Lower lobe of right lung (tissue), 2 donors: ENCODE measurements at regions not wholly inside any gene's neighbourhood (a gene's known extent, or its start where the extent isn't known, plus 50 kb on each side); places are given as distances from the start of the nearest gene placed in this dataset.

Source experiments
- ATAC-seq, 2 donors: fragments of 200-7000 bp; cut with Tn5 transposase; one replicate each; pipeline ENCODE4 v1.9.1; 2020 to 2022; ENCODE audit warnings: mild to moderate bottlenecking in 2 of 2, moderate library complexity in 2 of 2
- DNase-seq: peaks from one replicate; pipeline ENCODE4 v3.0.0-alpha.2; 2020
- H3K27ac ChIP-seq: fragments of 200-600 bp; one replicate; pipeline ENCODE4 v1.8.0; 2022
- H3K27me3 ChIP-seq: fragments of 200-600 bp; one replicate; pipeline ENCODE4 v1.8.0; 2022; ENCODE audit warnings: low read depth
- H3K36me3 ChIP-seq: fragments of 200-600 bp; one replicate; pipeline ENCODE4 v1.8.0; 2022; ENCODE audit warnings: mild to moderate bottlenecking
- H3K4me1 ChIP-seq: fragments of 200-600 bp; one replicate; pipeline ENCODE4 v1.8.0; 2022
- H3K4me3 ChIP-seq: fragments of 200-600 bp; one replicate; pipeline ENCODE4 v1.8.0; 2022; ENCODE audit warnings: mild to moderate bottlenecking
- H3K9me3 ChIP-seq: fragments of 200-600 bp; one replicate; pipeline ENCODE4 v1.8.0; 2022
- intact Hi-C: fragments of 100-400 bp; cut with DNase I; formaldehyde crosslinking; loops from one replicate; pipeline ENCODE4 v1.11.0; 2022
- TF ChIP-seq, protein P1 (sequence below): fragments of 200-600 bp; IDR thresholded peaks from one replicate; pipeline ENCODE4 v1.8.0; 2022; ENCODE audit warnings: antibody characterized with exemption, mild to moderate bottlenecking
- donor health status: DM: no; HTN: yes; CAD: no; lungs with severe emphysema.

DNA sequence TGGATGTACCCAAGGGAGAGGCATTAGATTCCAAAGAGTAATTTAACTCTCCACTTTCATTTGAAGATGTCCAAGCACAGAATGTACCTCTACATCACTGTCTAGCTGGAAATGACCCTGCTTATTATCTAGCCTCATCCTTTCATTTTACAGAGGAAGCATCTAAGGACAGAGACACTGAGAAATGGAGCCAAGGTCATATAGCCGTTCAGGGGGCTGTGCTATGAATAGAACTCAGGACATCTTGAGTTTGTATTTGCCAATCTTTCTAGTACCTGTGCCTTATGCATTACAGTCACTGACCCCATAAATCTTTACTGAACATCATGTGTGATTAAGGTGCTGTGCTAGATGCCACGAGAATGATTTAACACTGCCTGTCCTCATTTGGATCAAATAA lies 138.2 kb upstream of the SPTLC3 start:
- no peak for ATAC-seq
- intact Hi-C loops: no loop called here
- Histone ChIP-seq H3K36me3 (no peaks in the 10 kb centered on the region), H3K27me3 (no peaks in the 10 kb centered on the region), H3K9me3 (no peaks in the 10 kb centered on the region), H3K27ac (no peak overlapping the region), H3K4me1 (no peaks in the 10 kb centered on the region), H3K4me3 (no peak overlapping the region)
- no peak for DNase-seq
- TF ChIP-seq, protein P1, sequence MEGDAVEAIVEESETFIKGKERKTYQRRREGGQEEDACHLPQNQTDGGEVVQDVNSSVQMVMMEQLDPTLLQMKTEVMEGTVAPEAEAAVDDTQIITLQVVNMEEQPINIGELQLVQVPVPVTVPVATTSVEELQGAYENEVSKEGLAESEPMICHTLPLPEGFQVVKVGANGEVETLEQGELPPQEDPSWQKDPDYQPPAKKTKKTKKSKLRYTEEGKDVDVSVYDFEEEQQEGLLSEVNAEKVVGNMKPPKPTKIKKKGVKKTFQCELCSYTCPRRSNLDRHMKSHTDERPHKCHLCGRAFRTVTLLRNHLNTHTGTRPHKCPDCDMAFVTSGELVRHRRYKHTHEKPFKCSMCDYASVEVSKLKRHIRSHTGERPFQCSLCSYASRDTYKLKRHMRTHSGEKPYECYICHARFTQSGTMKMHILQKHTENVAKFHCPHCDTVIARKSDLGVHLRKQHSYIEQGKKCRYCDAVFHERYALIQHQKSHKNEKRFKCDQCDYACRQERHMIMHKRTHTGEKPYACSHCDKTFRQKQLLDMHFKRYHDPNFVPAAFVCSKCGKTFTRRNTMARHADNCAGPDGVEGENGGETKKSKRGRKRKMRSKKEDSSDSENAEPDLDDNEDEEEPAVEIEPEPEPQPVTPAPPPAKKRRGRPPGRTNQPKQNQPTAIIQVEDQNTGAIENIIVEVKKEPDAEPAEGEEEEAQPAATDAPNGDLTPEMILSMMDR: no peak

DNA sequence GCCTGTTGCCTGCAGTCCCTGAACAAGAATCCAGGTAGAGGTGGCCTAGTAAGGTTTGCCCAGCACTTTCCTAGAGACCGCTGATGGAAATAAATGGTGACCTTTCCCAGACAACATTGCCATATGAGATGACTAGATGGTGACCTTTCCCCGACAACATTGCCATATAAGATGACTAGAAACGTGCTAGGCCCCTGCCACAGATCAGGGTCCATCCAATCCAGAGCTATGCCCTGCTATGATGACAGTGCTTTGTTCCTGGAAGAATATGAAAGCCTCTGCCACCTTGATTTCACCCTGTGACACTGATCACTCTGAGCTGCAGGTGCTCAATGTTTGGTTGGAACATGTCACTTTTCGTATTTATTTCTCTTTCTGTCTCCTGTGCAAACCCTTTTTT lies 133.8 kb upstream of the SPTLC3 start:
- TF ChIP-seq, protein P1: no peak
- no peak overlapping the region for H3K27ac ChIP-seq

GRCh38 chr20:12875510-12875909 lies 133.3 kb upstream of the SPTLC3 start:
- no peaks in the 10 kb centered on the region for H3K9me3 ChIP-seq
- ATAC-seq (no peak), DNase-seq (no peak)
- no peaks in the 10 kb centered on the region for H3K36me3 ChIP-seq
- no peaks in the 10 kb centered on the region for H3K4me1 ChIP-seq
- H3K27ac ChIP-seq: no peak overlapping the region
- no peak overlapping the region for H3K4me3 ChIP-seq
- no peaks in the 10 kb centered on the region for H3K27me3 ChIP-seq
- intact Hi-C loops: no loop called here
- TF ChIP-seq, protein P1: no peak

More for the DNA sequence above, 133.8 kb upstream of the SPTLC3 start:
- Histone ChIP-seq H3K27me3 (no peaks in the 10 kb centered on the region), H3K9me3 (no peaks in the 10 kb centered on the region), H3K4me3 (no peak overlapping the region), H3K4me1 (no peaks in the 10 kb centered on the region), H3K36me3 (no peaks in the 10 kb centered on the region)
- intact Hi-C loops: no loop called here
- ATAC-seq (no peak), DNase-seq (no peak)

DNA sequence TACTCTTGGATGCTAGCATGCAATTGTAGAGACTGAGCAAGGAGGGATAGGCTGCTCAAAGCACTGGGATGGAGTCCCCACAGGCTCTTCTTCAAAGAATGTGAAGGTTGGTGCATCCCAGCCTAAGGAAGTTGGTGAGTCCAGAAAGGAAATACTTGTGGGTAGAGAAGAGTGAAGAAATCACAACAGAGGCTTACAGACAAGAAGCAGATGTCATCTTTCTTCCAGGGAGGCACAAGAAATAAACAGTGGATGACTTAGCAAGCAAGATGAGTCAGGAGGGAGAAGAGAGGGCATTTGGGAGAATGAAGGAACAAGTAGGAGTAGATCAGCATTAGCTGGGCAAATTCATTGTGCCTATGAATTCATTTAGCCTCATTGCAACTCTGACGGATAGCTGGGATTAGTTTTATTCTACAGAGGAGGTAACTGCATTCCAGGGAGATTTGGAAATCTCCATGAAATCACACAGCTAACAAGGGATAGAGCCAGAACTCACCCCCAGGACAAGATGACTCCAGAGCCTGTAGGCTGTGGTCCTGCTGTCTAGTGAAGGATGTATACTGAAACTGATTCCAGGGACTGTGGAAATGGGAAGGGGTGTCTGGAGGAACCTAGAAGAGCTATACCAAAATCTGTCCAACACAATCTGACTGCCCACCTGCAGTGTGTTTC lies 125.8 kb upstream of the SPTLC3 start:
- ATAC-seq: no peak
- H3K36me3 ChIP-seq: no peaks in the 10 kb centered on the region
- intact Hi-C loops: no loop called here
- DNase-seq: no peak
- H3K4me1 ChIP-seq: no peaks in the 10 kb centered on the region
- H3K4me3 ChIP-seq: no peak overlapping the region
- H3K27ac ChIP-seq: no peak overlapping the region
- no peaks in the 10 kb centered on the region for H3K27me3 ChIP-seq
- H3K9me3 ChIP-seq: no peaks in the 10 kb centered on the region
- TF ChIP-seq, protein P1: no peak

GRCh38 chr20:12883507-12883885 lies 125.3 kb upstream of the SPTLC3 start:
- H3K4me1 ChIP-seq: no peaks in the 10 kb centered on the region
- no peak overlapping the region for H3K4me3 ChIP-seq
- H3K9me3 ChIP-seq: no peaks in the 10 kb centered on the region
- no peak for DNase-seq
- H3K27me3 ChIP-seq: no peaks in the 10 kb centered on the region
- TF ChIP-seq, protein P1: no peak
- ATAC-seq: no peak
- no peaks in the 10 kb centered on the region for H3K36me3 ChIP-seq
- no peak overlapping the region for H3K27ac ChIP-seq
- intact Hi-C loops: no loop called here
